OCI-LY3 (cell line): ENCODE measurements at regions not wholly inside any gene's neighbourhood (a gene's known extent, or its start where the extent isn't known, plus 50 kb on each side); places are given as distances from the start of the nearest gene placed in this dataset.

Experiments
- H2AFZ ChIP-seq: fragments of 200-600, 300-600 bp; shearing (Covaris generic); 2 replicates; pipeline ENCODE4 v1.6.0; 2014; ENCODE audit warnings: antibody characterized with exemption, low read depth, low read length
- H3K27ac ChIP-seq: fragments of 200-600, 300-600 bp; sonication (generic); 2 replicates; pipeline ENCODE4 v1.5.1; 2014; ENCODE audit warnings: mild to moderate bottlenecking, low read length, moderate library complexity, mixed read lengths
- H3K27me3 ChIP-seq: fragments of 200-600, 300-600 bp; sonication (generic); 2 replicates; pipeline ENCODE4 v1.6.1; 2014; ENCODE audit warnings: low read depth, low read length, mixed read lengths
- H3K36me3 ChIP-seq: fragments of 200-600, 300-600 bp; sonication (generic); replicated peaks from 2 replicates; pipeline ENCODE3; 2014; ENCODE audit warnings: low read depth, low read length, mixed read lengths
- H3K4me1 ChIP-seq: fragments of 300-600, 200-600 bp; sonication (generic); 2 replicates; pipeline ENCODE4 v1.6.1; 2014; ENCODE audit warnings: low read length, mixed read lengths
- H3K4me2 ChIP-seq: fragments of 200-600, 300-600 bp; sonication (generic); 2 replicates; pipeline ENCODE4 v1.6.1; 2014; ENCODE audit warnings: low read length, mixed read lengths
- H3K4me3 ChIP-seq: fragments of 300-600, 200-600 bp; sonication (generic); 2 replicates; pipeline ENCODE4 v1.5.1; 2014; ENCODE audit warnings: antibody characterized with exemption, mild to moderate bottlenecking, low read length, moderate library complexity
- H3K79me2 ChIP-seq: fragments of 300-600, 200-600 bp; shearing (Covaris generic); 2 replicates; pipeline ENCODE4 v1.6.1; 2014; ENCODE audit warnings: mild to moderate bottlenecking, low read length, mixed read lengths
- H3K9ac ChIP-seq: fragments of 300-600, 200-600 bp; shearing (Covaris generic); 2 replicates; pipeline ENCODE4 v1.6.0; 2014; ENCODE audit warnings: mild to moderate bottlenecking, low read length, moderate library complexity
- H3K9me3 ChIP-seq: fragments of 200-600, 300-600 bp; shearing (Covaris generic); 2 replicates; pipeline ENCODE4 v1.6.1; 2014; ENCODE audit warnings: low read length, mixed read lengths; ENCODE audit not compliant: insufficient read depth
- H4K20me1 ChIP-seq: fragments of 200-600, 300-600 bp; sonication (generic); 2 replicates; pipeline ENCODE4 v1.6.1; 2016; ENCODE audit warnings: low read length, mixed read lengths; ENCODE audit not compliant: insufficient read depth
- EZH2phosphoT487 ChIP-seq: fragments of 200-600 bp; shearing (Covaris generic); IDR thresholded peaks from 2 replicates; pipeline ENCODE4 v1.6.1; 2018; ENCODE audit warnings: antibody characterized with exemption, mixed run types, low read depth
- TF ChIP-seq, protein P1 (sequence below): fragments of 200-600, 300-600 bp; sonication (generic); IDR thresholded peaks from 2 replicates; pipeline ENCODE4 v1.5.1; 2014; ENCODE audit warnings: antibody characterized with exemption, low read length, low read depth

GRCh38 chr2:118554616-118555015, 292.8 kb downstream of the EN1 start:
- no peaks in the 10 kb centered on the region for H3K79me2 ChIP-seq
- no peaks in the 10 kb centered on the region for H3K9me3 ChIP-seq
- TF ChIP-seq, protein P1, sequence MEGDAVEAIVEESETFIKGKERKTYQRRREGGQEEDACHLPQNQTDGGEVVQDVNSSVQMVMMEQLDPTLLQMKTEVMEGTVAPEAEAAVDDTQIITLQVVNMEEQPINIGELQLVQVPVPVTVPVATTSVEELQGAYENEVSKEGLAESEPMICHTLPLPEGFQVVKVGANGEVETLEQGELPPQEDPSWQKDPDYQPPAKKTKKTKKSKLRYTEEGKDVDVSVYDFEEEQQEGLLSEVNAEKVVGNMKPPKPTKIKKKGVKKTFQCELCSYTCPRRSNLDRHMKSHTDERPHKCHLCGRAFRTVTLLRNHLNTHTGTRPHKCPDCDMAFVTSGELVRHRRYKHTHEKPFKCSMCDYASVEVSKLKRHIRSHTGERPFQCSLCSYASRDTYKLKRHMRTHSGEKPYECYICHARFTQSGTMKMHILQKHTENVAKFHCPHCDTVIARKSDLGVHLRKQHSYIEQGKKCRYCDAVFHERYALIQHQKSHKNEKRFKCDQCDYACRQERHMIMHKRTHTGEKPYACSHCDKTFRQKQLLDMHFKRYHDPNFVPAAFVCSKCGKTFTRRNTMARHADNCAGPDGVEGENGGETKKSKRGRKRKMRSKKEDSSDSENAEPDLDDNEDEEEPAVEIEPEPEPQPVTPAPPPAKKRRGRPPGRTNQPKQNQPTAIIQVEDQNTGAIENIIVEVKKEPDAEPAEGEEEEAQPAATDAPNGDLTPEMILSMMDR: no peak
- TF ChIP-seq EZH2phosphoT487: no peak
- H3K36me3 ChIP-seq: no peaks in the 10 kb centered on the region
- no peak overlapping the region for H3K9ac ChIP-seq
- H3K4me2 ChIP-seq: no peak overlapping the region
- no peak overlapping the region for H2AFZ ChIP-seq
- no peak overlapping the region for H3K27ac ChIP-seq
- H4K20me1 ChIP-seq: no peaks in the 10 kb centered on the region
- H3K4me1 ChIP-seq: no peaks in the 10 kb centered on the region
- H3K4me3 ChIP-seq: no peak overlapping the region
- no peaks in the 10 kb centered on the region for H3K27me3 ChIP-seq

DNA sequence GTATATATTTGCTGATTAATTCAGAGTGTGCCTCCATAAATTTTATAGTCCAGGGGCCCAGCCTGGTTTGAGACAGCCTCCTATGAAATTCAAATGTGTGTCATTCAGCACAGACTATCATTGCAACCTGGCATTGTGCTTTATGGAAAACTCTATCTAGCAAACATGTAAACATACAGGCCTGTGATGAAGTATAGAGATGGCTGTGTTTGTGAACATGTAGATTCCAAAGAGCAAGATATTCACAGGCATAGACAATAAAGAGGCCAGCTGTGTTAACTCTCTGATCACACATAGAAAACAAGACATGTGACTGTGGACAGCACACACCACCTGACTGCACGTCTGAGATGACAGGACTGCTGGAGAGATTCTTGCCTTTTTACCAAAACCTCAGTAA, 297.9 kb downstream of the EN1 start:
- Histone ChIP-seq H3K4me2 (no peak overlapping the region), H3K4me3 (no peak overlapping the region), H3K36me3 (no peaks in the 10 kb centered on the region), H3K27ac (no peak overlapping the region), H4K20me1 (no peaks in the 10 kb centered on the region), H3K9ac (no peak overlapping the region), H3K4me1 (no peaks in the 10 kb centered on the region), H3K9me3 (no peaks in the 10 kb centered on the region), H2AFZ (no peak overlapping the region), H3K27me3 (no peaks in the 10 kb centered on the region), H3K79me2 (no peaks in the 10 kb centered on the region)
- TF ChIP-seq EZH2phosphoT487: no peak
- TF ChIP-seq, protein P1: no peak

DNA sequence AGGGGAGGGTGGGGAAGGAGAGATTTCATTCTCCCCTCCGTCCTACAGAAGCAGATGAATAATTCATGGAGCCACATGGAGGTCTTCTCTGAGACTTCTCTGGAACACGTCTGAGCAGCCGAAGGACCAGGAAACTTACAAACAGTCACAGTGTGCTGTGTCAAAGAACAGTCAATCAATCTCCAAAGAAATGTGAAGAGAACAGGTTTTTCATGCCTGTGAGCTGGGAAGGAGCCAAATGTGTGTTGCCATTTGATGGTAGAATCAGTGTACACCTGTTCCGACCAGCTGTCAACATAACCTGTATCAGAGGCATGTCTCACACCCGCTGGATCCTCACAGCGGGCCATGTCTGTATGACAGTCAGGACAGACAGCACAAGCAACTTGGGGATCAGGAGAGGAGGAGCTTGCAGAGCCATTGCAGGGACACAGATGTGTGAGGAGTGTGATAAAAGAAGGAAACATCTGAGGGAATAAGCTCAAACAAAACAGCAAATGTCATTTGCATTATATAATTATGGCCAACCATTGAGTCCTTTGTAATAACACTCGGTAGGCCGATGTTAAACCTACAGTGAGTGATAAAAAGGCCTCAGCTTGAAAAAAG, 298.5 kb downstream of the EN1 start:
- H3K9ac ChIP-seq: no peak overlapping the region
- no peaks in the 10 kb centered on the region for H3K9me3 ChIP-seq

DNA sequence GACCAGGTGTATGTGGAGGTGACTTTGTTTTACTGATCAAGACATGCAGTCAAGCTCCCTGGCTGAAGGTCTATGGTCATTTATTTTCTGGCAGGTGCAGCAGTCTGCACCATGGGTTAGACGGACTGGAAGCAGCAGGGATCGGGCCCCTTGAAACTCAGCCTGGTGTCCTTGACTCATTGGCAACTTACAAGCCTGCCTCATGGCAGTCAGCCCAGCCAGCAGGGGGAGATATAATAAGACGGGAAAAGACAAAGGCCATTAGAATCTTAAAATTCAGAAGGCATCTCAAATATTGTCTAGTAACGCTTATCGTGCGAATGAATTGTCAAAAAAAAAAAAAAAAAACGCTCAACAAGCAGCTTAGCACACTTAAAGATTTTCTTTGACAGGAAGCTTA, 308.2 kb downstream of the EN1 start:
- Histone ChIP-seq H3K79me2 (no peaks in the 10 kb centered on the region), H3K27me3 (peaks cover 12% of the 10 kb centered on the region), H3K9me3 (no peaks in the 10 kb centered on the region), H3K4me3 (no peak overlapping the region), H3K36me3 (no peaks in the 10 kb centered on the region), H2AFZ (no peak overlapping the region), H3K4me2 (no peak overlapping the region), H3K27ac (no peak overlapping the region), H3K4me1 (peaks cover 10% of the 10 kb centered on the region), H3K9ac (no peak overlapping the region), H4K20me1 (no peaks in the 10 kb centered on the region)
- TF ChIP-seq EZH2phosphoT487: no peak
- TF ChIP-seq, protein P1: peak; percentile 44; the same call in 1 of the 2 replicates

More for the DNA sequence above, 298.5 kb downstream of the EN1 start:
- no peak for TF ChIP-seq EZH2phosphoT487
- TF ChIP-seq, protein P1: no peak
- no peaks in the 10 kb centered on the region for H3K79me2 ChIP-seq
- no peaks in the 10 kb centered on the region for H3K27me3 ChIP-seq
- H3K4me3 ChIP-seq: no peak overlapping the region
- H2AFZ ChIP-seq: no peak overlapping the region
- no peaks in the 10 kb centered on the region for H4K20me1 ChIP-seq
- no peaks in the 10 kb centered on the region for H3K36me3 ChIP-seq
- H3K4me2 ChIP-seq: no peak overlapping the region
- no peaks in the 10 kb centered on the region for H3K4me1 ChIP-seq
- H3K27ac ChIP-seq: no peak overlapping the region
